ENCODE measurements at regions not wholly inside any gene's neighbourhood (a gene's known extent, or its start where the extent isn't known, plus 50 kb on each side); places are given as distances from the start of the nearest gene placed in this dataset.

DNA sequence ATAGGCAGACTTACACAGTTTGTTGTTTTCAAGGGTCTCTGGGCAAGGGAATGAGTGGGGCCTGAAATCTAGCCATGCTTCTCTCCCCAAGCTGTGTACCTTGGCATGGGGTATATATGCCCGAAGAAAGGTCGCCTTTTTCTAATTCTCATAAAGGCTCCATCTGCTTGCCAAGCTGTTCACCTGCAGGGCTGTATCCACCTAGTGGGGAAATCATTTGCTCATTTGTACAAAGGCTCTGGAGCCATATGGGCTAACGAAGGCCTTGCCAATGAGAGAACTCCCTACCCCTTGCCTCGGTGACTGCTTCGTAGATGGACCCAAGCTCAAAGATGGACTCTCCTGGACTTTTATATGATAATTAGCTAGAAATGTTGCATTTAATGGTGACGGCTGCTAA lies 1097.0 kb downstream of the PDHA2 start:
- TF ChIP-seq, protein P1, sequence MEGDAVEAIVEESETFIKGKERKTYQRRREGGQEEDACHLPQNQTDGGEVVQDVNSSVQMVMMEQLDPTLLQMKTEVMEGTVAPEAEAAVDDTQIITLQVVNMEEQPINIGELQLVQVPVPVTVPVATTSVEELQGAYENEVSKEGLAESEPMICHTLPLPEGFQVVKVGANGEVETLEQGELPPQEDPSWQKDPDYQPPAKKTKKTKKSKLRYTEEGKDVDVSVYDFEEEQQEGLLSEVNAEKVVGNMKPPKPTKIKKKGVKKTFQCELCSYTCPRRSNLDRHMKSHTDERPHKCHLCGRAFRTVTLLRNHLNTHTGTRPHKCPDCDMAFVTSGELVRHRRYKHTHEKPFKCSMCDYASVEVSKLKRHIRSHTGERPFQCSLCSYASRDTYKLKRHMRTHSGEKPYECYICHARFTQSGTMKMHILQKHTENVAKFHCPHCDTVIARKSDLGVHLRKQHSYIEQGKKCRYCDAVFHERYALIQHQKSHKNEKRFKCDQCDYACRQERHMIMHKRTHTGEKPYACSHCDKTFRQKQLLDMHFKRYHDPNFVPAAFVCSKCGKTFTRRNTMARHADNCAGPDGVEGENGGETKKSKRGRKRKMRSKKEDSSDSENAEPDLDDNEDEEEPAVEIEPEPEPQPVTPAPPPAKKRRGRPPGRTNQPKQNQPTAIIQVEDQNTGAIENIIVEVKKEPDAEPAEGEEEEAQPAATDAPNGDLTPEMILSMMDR (IDR thresholded peaks at IDR 0.05; ENCODE audit: partially characterized antibody, unreplicated experiment), result no peak
- Mint-ChIP-seq H3K9me3 (ENCODE audit: unreplicated experiment) (no peaks in the 10 kb centered on the region), H3K4me1 (ENCODE audit: low read depth, unreplicated experiment) (no peaks in the 10 kb centered on the region), H3K27me3 (ENCODE audit: unreplicated experiment) (peaks cover 2% of the 10 kb centered on the region), H3K36me3 (ENCODE audit: unreplicated experiment) (no peaks in the 10 kb centered on the region), H3K27ac (ENCODE audit: unreplicated experiment) (no peak overlapping the region), H3K4me3 (ENCODE audit: unreplicated experiment) (no peak overlapping the region)
- no peak for DNase-seq

DNA sequence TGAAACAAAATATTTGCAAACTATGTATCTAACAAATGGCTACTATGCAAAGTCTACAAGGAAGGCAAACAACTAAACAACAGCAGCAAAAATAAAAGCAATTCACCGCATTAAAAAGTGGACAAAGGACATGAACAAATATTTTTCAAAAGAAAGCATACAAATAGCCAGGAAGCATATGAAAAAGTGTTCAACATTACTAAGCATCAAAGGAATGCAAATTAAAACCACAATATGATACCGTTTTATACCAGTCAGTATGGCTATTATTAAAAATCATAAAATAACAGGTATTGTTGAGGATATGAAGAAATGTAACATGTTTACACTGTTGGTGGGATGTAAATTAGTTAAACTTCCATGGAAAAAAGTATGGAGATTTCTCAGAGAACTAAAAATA lies 1106.7 kb downstream of the PDHA2 start:
- TF ChIP-seq, protein P1 (IDR thresholded peaks at IDR 0.05; ENCODE audit: partially characterized antibody, unreplicated experiment), result no peak
- no peaks in the 10 kb centered on the region for H3K36me3 Mint-ChIP-seq (ENCODE audit: unreplicated experiment)
- H3K9me3 Mint-ChIP-seq (ENCODE audit: unreplicated experiment), result no peaks in the 10 kb centered on the region
- no peaks in the 10 kb centered on the region for H3K4me1 Mint-ChIP-seq (ENCODE audit: low read depth, unreplicated experiment)
- no peaks in the 10 kb centered on the region for H3K27me3 Mint-ChIP-seq (ENCODE audit: unreplicated experiment)
- no peak overlapping the region for H3K4me3 Mint-ChIP-seq (ENCODE audit: unreplicated experiment)
- DNase-seq, result no peak
- no peak overlapping the region for H3K27ac Mint-ChIP-seq (ENCODE audit: unreplicated experiment)

DNA sequence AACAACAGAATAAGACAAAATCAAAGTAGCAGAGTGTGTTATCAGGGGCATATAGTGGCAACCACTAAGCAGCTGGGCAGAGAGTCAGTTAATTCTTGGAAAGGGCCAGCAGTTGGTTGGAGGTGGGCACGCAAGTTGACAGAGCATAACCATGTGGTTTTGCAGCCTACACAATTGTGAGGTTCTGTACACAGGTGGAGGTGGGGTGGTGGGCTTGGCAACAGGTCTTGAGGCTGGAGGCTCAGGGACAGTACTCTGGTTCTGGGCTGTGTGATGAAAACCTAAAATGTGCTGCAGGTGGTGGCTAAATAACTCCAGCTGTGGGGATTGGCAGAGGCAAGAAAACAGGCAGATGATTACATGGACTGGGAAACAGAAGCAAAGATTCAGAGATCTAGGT lies 1112.7 kb downstream of the PDHA2 start:
- TF ChIP-seq, protein P1 (IDR thresholded peaks at IDR 0.05; ENCODE audit: partially characterized antibody, unreplicated experiment), result no peak
- no peaks in the 10 kb centered on the region for H3K27me3 Mint-ChIP-seq (ENCODE audit: unreplicated experiment)
- H3K27ac Mint-ChIP-seq (ENCODE audit: unreplicated experiment), result no peak overlapping the region
- no peak for DNase-seq
- no peaks in the 10 kb centered on the region for H3K4me1 Mint-ChIP-seq (ENCODE audit: low read depth, unreplicated experiment)
- H3K36me3 Mint-ChIP-seq (ENCODE audit: unreplicated experiment), result no peaks in the 10 kb centered on the region
- H3K9me3 Mint-ChIP-seq (ENCODE audit: unreplicated experiment), result no peaks in the 10 kb centered on the region
- no peak overlapping the region for H3K4me3 Mint-ChIP-seq (ENCODE audit: unreplicated experiment)

DNA sequence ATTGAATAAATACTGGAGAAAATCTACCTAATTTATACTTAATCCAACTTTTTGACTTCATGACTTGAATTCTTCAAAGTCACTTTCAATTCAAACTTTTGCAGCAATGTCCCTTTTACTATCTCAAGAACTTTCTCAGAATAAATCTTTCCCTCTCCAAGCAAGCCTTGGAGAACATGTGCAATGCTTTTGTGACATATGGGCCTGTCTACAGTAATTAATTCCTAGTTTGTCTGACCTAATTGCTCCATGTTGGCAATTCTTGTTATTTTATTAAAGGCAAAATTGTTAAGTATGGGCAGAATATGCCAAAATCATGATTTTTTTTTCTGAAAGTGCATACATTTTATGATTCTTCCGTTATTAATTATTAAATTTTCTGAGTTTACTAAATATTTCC lies 1115.3 kb downstream of the PDHA2 start:
- Mint-ChIP-seq H3K9me3 (ENCODE audit: unreplicated experiment) (no peaks in the 10 kb centered on the region), H3K36me3 (ENCODE audit: unreplicated experiment) (no peaks in the 10 kb centered on the region), H3K4me1 (ENCODE audit: low read depth, unreplicated experiment) (no peaks in the 10 kb centered on the region)

DNA sequence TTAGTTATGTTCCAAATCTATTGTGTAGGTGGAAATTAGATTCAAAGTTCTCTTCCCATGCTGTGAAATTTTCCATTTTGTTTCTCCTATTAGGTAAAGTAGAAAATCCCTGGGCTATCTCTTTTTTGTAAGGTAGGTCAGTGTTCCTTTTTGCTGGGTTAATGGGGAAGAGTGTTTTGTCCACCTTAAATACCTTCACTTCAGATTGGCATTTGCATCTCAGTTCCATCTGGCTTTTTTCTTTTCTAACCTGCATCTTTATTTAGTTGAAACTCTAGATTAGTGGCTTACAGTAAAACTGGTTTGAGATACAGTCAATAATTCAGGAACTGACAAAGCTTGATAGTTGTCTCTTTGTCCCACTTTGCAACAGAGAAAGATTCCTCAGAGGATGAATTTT lies 1115.8 kb downstream of the PDHA2 start:
- Mint-ChIP-seq H3K27ac (ENCODE audit: unreplicated experiment) (no peak overlapping the region), H3K36me3 (ENCODE audit: unreplicated experiment) (no peaks in the 10 kb centered on the region), H3K27me3 (ENCODE audit: unreplicated experiment) (no peaks in the 10 kb centered on the region), H3K4me1 (ENCODE audit: low read depth, unreplicated experiment) (no peaks in the 10 kb centered on the region), H3K4me3 (ENCODE audit: unreplicated experiment) (no peak overlapping the region), H3K9me3 (ENCODE audit: unreplicated experiment) (no peaks in the 10 kb centered on the region)
- DNase-seq, result no peak
- TF ChIP-seq, protein P1 (IDR thresholded peaks at IDR 0.05; ENCODE audit: partially characterized antibody, unreplicated experiment), result no peak

More for the DNA sequence above, 1115.3 kb downstream of the PDHA2 start:
- Mint-ChIP-seq H3K27ac (ENCODE audit: unreplicated experiment) (no peak overlapping the region), H3K27me3 (ENCODE audit: unreplicated experiment) (no peaks in the 10 kb centered on the region), H3K4me3 (ENCODE audit: unreplicated experiment) (no peak overlapping the region)
- no peak for DNase-seq
- TF ChIP-seq, protein P1 (IDR thresholded peaks at IDR 0.05; ENCODE audit: partially characterized antibody, unreplicated experiment), result no peak

Data from glutamatergic neuron (in vitro differentiated cells).